Fibroblast of lung (primary cell): ENCODE measurements at regions not wholly inside any gene's neighbourhood (a gene's known extent, or its start where the extent isn't known, plus 50 kb on each side); places are given as distances from the start of the nearest gene placed in this dataset.

Source experiments
- DNase-seq, 2 donors: peaks; one replicate each; pipeline versions ENCODE4 v3.0.0 to v3.0.0-alpha.2; 2010; ENCODE audit warnings: low read depth in 2 of 2
- H2AFZ ChIP-seq: 2 replicates; pipeline ENCODE4 v1.5.1; 2012; ENCODE audit warnings: low read length, control low read depth, inconsistent platforms
- H3K27ac ChIP-seq: 2 replicates; pipeline ENCODE4 v1.5.1; 2011; ENCODE audit warnings: low read length, control low read depth; ENCODE audit not compliant: insufficient read depth
- H3K27me3 ChIP-seq: 2 replicates; pipeline ENCODE4 v1.5.1; 2011; ENCODE audit warnings: mild to moderate bottlenecking, low read length; ENCODE audit not compliant: control insufficient read depth, insufficient read depth
- H3K36me3 ChIP-seq: 2 replicates; pipeline ENCODE4 v1.5.1; 2011; ENCODE audit warnings: low read length; ENCODE audit not compliant: control insufficient read depth, insufficient read depth
- H3K4me1 ChIP-seq: 2 replicates; pipeline ENCODE4 v1.5.1; 2011; ENCODE audit warnings: low read length; ENCODE audit not compliant: control insufficient read depth, insufficient read depth; ENCODE audit errors: extremely low read depth
- H3K4me2 ChIP-seq: 2 replicates; pipeline ENCODE4 v1.5.1; 2011; ENCODE audit warnings: low read length, control low read depth; ENCODE audit not compliant: insufficient read depth; ENCODE audit errors: extremely low read depth
- H3K4me3 ChIP-seq, 4 experiments: fragments of 200-600 bp in 1 of 4; sonication (generic) in 1 of 4; replicated peaks in 1 of 4; 2 replicates each; pipeline ENCODE4 v1.5.1; 2011 to 2016; ENCODE audit warnings: low read length in 4 of 4, low read depth in 3 of 4, mild to moderate bottlenecking in 3 of 4, control low read depth in 2 of 4, inconsistent platforms in 1 of 4, mixed read lengths in 1 of 4; ENCODE audit not compliant: insufficient read depth in 1 of 4; ENCODE audit errors: control extremely low read depth in 1 of 4
- H3K79me2 ChIP-seq: 2 replicates; pipeline ENCODE4 v1.5.1; 2012; ENCODE audit warnings: mild to moderate bottlenecking, low read length, inconsistent platforms; ENCODE audit not compliant: control insufficient read depth, insufficient read depth
- H3K9ac ChIP-seq: 2 replicates; pipeline ENCODE4 v1.5.1; 2011; ENCODE audit warnings: mild to moderate bottlenecking, low read length, control low read depth; ENCODE audit not compliant: insufficient read depth
- H3K9me3 ChIP-seq: 2 replicates; pipeline ENCODE4 v1.5.1; 2012; ENCODE audit warnings: low read depth, low read length; ENCODE audit not compliant: control insufficient read depth, insufficient read depth
- H4K20me1 ChIP-seq: 2 replicates; pipeline ENCODE4 v1.5.1; 2011; ENCODE audit warnings: low read length; ENCODE audit not compliant: control insufficient read depth, insufficient read depth; ENCODE audit errors: extremely low read depth
- CTCF ChIP-seq, 2 donors: IDR thresholded peaks in 1 of 2; conservative IDR thresholded peaks in 1 of 2; 1 replicate in 1 of 2; 2 replicates in 1 of 2; pipeline ENCODE4 v1.5.1; 2011 to 2012; ENCODE audit warnings: low read length in 2 of 2, control low read depth in 1 of 2, inconsistent platforms in 1 of 2, low read depth in 1 of 2, mild to moderate bottlenecking in 1 of 2
- EZH2 ChIP-seq: IDR thresholded peaks from 2 replicates; pipeline ENCODE4 v1.5.1; 2012; ENCODE audit warnings: low read length, control low read depth, mild to moderate bottlenecking; ENCODE audit errors: missing control alignments

DNA sequence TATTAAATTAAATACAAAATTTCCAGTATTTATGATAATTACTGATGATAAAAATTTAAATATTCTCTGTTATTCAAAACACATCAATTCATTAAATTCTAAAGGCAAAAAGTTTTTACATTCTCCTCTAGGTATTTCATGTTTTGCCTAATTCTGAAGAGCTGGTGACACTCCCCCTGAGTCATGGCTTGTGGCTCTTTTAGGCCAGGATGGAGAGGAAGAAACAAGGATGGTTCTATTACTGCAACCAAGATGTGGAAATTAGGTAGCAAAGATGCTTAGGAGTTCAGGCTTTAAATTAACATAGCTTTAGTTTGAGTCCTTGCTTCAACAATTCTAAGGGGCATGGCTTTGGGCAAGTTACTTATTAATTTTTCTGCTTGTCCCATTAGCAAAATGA lies 1295.8 kb downstream of the EFNA5 start:
- no peak for TF ChIP-seq EZH2
- no peak for TF ChIP-seq CTCF (conservative IDR thresholded peaks at IDR 0.05 in 1 of 2, IDR thresholded peaks at IDR 0.05 in 1 of 2; ENCODE audit: low read depth in 1 of 2, low read length in 2 of 2)

GRCh38 chr5:106368021-106368420 lies 1302.7 kb downstream of the EFNA5 start:
- H3K4me1 ChIP-seq = no peaks in the 10 kb centered on the region
- H3K9me3 ChIP-seq = no peaks in the 10 kb centered on the region
- H3K36me3 ChIP-seq = no peaks in the 10 kb centered on the region
- no peak for TF ChIP-seq CTCF (conservative IDR thresholded peaks at IDR 0.05 in 1 of 2, IDR thresholded peaks at IDR 0.05 in 1 of 2; ENCODE audit: low read depth in 1 of 2, low read length in 2 of 2)
- no peak overlapping the region for H3K27ac ChIP-seq
- no peak overlapping the region for H3K4me3 ChIP-seq
- no peak overlapping the region for H2AFZ ChIP-seq
- DNase-seq = no peak
- no peak overlapping the region for H3K9ac ChIP-seq
- H3K79me2 ChIP-seq = no peaks in the 10 kb centered on the region
- H4K20me1 ChIP-seq = no peaks in the 10 kb centered on the region
- H3K4me2 ChIP-seq = no peak overlapping the region
- no peaks in the 10 kb centered on the region for H3K27me3 ChIP-seq

More for the DNA sequence above, 1295.8 kb downstream of the EFNA5 start:
- H4K20me1 ChIP-seq = no peaks in the 10 kb centered on the region
- no peak overlapping the region for H3K4me3 ChIP-seq
- no peak overlapping the region for H2AFZ ChIP-seq
- H3K9ac ChIP-seq = no peak overlapping the region
- H3K4me2 ChIP-seq = no peak overlapping the region
- H3K9me3 ChIP-seq = no peaks in the 10 kb centered on the region
- DNase-seq = peak in 1 of 2 donors; percentile 30
- no peaks in the 10 kb centered on the region for H3K27me3 ChIP-seq
- H3K4me1 ChIP-seq = no peaks in the 10 kb centered on the region
- H3K36me3 ChIP-seq = no peaks in the 10 kb centered on the region
- no peak overlapping the region for H3K27ac ChIP-seq
- no peaks in the 10 kb centered on the region for H3K79me2 ChIP-seq

- H3K36me3 ChIP-seq = no peaks in the 10 kb centered on the region
- H3K4me2 ChIP-seq = no peak overlapping the region
- H3K27ac ChIP-seq = no peak overlapping the region
- DNase-seq = no peak
- H2AFZ ChIP-seq = no peak overlapping the region
- H4K20me1 ChIP-seq = no peaks in the 10 kb centered on the region
- H3K4me1 ChIP-seq = no peaks in the 10 kb centered on the region
- H3K9me3 ChIP-seq = no peaks in the 10 kb centered on the region
- no peaks in the 10 kb centered on the region for H3K27me3 ChIP-seq
- H3K79me2 ChIP-seq = no peaks in the 10 kb centered on the region
- H3K9ac ChIP-seq = no peak overlapping the region
- no peak overlapping the region for H3K4me3 ChIP-seq
- TF ChIP-seq CTCF (conservative IDR thresholded peaks at IDR 0.05 in 1 of 2, IDR thresholded peaks at IDR 0.05 in 1 of 2; ENCODE audit: low read depth in 1 of 2, low read length in 2 of 2) = no peak
Observed at GRCh38 chr5:106367281-106367680, 1303.5 kb downstream of the EFNA5 start.
